ENCODE measurements at regions not wholly inside any gene's neighbourhood (a gene's known extent, or its start where the extent isn't known, plus 50 kb on each side); places are given as distances from the start of the nearest gene placed in this dataset.

GRCh38 chr13:54875111-54875510 lies 1846.5 kb downstream of the OLFM4 start:
- no peak overlapping the region for H3K4me3 Mint-ChIP-seq (ENCODE audit: unreplicated experiment)
- TF ChIP-seq CTCF (IDR thresholded peaks at IDR 0.05; ENCODE audit: unreplicated experiment) = no peak
- no peak overlapping the region for H3K27ac Mint-ChIP-seq (ENCODE audit: unreplicated experiment)
- no peaks in the 10 kb centered on the region for H3K27me3 Mint-ChIP-seq (ENCODE audit: unreplicated experiment)
- no peaks in the 10 kb centered on the region for H3K4me1 Mint-ChIP-seq (ENCODE audit: unreplicated experiment)
- DNase-seq (ENCODE audit: low spot score) = no peak
- H3K9me3 Mint-ChIP-seq (ENCODE audit: unreplicated experiment) = no peaks in the 10 kb centered on the region
- H3K36me3 Mint-ChIP-seq (ENCODE audit: low read depth, unreplicated experiment) = no peaks in the 10 kb centered on the region

- H3K27me3 Mint-ChIP-seq (ENCODE audit: unreplicated experiment) = no peaks in the 10 kb centered on the region
- no peaks in the 10 kb centered on the region for H3K4me1 Mint-ChIP-seq (ENCODE audit: unreplicated experiment)
- DNase-seq (ENCODE audit: low spot score) = no peak
- H3K9me3 Mint-ChIP-seq (ENCODE audit: unreplicated experiment) = no peaks in the 10 kb centered on the region
- no peaks in the 10 kb centered on the region for H3K36me3 Mint-ChIP-seq (ENCODE audit: low read depth, unreplicated experiment)
- TF ChIP-seq CTCF (IDR thresholded peaks at IDR 0.05; ENCODE audit: unreplicated experiment) = no peak
- no peak overlapping the region for H3K27ac Mint-ChIP-seq (ENCODE audit: unreplicated experiment)
- H3K4me3 Mint-ChIP-seq (ENCODE audit: unreplicated experiment) = no peak overlapping the region
These were observed 1850.4 kb downstream of the OLFM4 start for GRCh38 chr13:54879036-54879435.

- Mint-ChIP-seq H3K4me1 (ENCODE audit: unreplicated experiment) (no peaks in the 10 kb centered on the region), H3K27ac (ENCODE audit: unreplicated experiment) (no peak overlapping the region), H3K36me3 (ENCODE audit: low read depth, unreplicated experiment) (no peaks in the 10 kb centered on the region), H3K4me3 (ENCODE audit: unreplicated experiment) (no peak overlapping the region), H3K27me3 (ENCODE audit: unreplicated experiment) (no peaks in the 10 kb centered on the region), H3K9me3 (ENCODE audit: unreplicated experiment) (no peaks in the 10 kb centered on the region)
- DNase-seq (ENCODE audit: low spot score) = no peak
- TF ChIP-seq CTCF (IDR thresholded peaks at IDR 0.05; ENCODE audit: unreplicated experiment) = no peak
These were observed 1856.1 kb downstream of the OLFM4 start for GRCh38 chr13:54884682-54885081.

GRCh38 chr13:54890976-54891375 lies 1862.4 kb downstream of the OLFM4 start:
- no peak for DNase-seq (ENCODE audit: low spot score)
- Mint-ChIP-seq H3K9me3 (ENCODE audit: unreplicated experiment) (no peaks in the 10 kb centered on the region), H3K27ac (ENCODE audit: unreplicated experiment) (no peak overlapping the region), H3K27me3 (ENCODE audit: unreplicated experiment) (no peaks in the 10 kb centered on the region), H3K36me3 (ENCODE audit: low read depth, unreplicated experiment) (no peaks in the 10 kb centered on the region), H3K4me1 (ENCODE audit: unreplicated experiment) (no peaks in the 10 kb centered on the region), H3K4me3 (ENCODE audit: unreplicated experiment) (no peak overlapping the region)
- no peak for TF ChIP-seq CTCF (IDR thresholded peaks at IDR 0.05; ENCODE audit: unreplicated experiment)

- DNase-seq (ENCODE audit: low spot score) = no peak
- H3K4me1 Mint-ChIP-seq (ENCODE audit: unreplicated experiment) = no peaks in the 10 kb centered on the region
- H3K9me3 Mint-ChIP-seq (ENCODE audit: unreplicated experiment) = no peaks in the 10 kb centered on the region
- no peak overlapping the region for H3K27ac Mint-ChIP-seq (ENCODE audit: unreplicated experiment)
- no peak for TF ChIP-seq CTCF (IDR thresholded peaks at IDR 0.05; ENCODE audit: unreplicated experiment)
- H3K36me3 Mint-ChIP-seq (ENCODE audit: low read depth, unreplicated experiment) = no peaks in the 10 kb centered on the region
- H3K4me3 Mint-ChIP-seq (ENCODE audit: unreplicated experiment) = no peak overlapping the region
- H3K27me3 Mint-ChIP-seq (ENCODE audit: unreplicated experiment) = peaks cover 2% of the 10 kb centered on the region
These were observed 1872.7 kb downstream of the OLFM4 start for GRCh38 chr13:54901316-54901715.
